NCI-H1105 treated with DMSO at 0.1 percent for 48 hours (cell line): ENCODE measurements at regions not wholly inside any gene's neighbourhood (a gene's known extent, or its start where the extent isn't known, plus 50 kb on each side); places are given as distances from the start of the nearest gene placed in this dataset.

ENCODE experiments used
- DNase-seq: peaks from one replicate; lab custom pipeline; 2025; lab: John Stamatoyannopoulos, UW

DNA sequence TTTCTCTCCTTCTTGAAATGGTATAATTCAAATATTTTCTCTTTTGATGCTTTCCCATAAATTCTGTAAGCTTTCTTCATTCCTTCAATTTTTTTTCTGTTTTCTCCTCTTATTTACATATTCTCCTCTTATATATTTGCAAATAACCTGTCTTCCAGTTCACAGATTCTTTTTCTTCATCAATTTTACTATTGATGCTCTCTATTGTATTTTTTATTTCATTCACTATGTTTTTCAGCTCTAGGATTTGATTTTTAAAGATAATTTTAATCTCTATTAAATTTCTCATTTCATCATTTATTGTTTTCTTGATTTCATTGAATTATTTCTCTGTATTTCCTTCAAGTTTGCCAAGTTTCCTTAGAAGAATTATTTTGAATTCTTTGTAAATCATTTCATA lies 54.0 kb upstream of the PRPS1L1 start:
- no peak for DNase-seq

DNA sequence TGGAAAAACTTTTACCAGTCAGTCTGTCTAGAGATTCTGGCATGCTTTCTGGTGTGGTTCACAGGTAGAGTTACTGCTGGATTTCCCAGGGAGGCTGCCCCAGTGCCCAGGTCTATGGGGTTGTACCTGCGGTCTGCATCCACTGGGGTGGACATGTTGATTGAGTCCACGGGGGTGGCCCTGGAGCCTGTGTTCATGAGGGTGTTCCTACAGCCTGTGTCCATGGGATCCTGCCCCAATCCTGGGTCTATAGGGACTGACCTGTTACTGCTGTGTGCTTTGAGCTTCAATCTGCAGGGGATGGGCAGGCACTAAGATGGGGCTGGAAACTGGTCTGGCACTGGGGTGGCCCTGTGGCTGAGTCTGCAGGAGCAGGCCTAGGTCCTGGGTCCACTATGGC lies 54.5 kb upstream of the PRPS1L1 start:
- DNase-seq = no peak

DNA sequence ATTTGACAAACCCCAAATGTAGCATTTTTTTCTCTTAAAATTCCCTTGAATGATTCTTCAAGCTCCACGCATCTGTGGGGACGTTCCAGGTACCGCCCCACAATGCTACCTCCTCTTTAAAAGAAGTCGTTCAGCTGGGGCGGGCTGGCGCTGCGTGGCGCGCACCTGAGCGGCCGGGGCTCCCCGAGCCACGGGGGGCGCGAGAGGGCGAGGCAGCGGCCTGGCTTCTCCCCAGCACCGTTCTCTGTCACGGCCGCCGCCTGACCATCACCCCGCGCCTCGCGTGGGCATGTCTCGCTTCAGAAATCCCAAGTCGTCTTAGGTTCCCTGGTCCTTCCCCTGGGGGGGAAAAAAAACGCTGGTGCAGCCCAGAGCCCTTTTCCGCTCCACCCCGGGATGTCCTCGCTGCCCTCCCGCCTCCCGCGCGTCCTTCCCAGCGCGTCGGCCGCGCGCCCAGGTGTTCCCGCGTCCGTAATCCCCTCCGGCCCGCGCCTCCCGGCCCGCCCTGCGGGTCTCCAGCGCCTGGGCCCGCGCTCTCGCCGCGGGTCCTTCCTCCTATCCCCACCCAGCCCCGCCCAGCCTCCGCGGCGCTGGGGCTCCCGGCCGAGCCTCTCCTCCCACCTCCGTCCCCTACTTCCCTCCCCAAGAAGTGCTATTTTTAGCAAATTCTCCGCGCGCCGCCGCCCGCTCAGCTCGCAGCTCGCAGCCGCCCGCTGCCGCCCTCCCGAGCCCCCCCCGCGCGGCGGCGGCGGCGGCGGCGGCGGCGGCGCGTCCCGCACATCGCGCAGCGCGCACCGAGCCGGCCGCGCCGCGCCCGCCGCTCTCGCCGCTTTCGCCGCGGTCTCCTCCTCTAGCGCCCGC lies 58.7 kb upstream of the PRPS1L1 start:
- peak; percentile 68 for DNase-seq

DNA sequence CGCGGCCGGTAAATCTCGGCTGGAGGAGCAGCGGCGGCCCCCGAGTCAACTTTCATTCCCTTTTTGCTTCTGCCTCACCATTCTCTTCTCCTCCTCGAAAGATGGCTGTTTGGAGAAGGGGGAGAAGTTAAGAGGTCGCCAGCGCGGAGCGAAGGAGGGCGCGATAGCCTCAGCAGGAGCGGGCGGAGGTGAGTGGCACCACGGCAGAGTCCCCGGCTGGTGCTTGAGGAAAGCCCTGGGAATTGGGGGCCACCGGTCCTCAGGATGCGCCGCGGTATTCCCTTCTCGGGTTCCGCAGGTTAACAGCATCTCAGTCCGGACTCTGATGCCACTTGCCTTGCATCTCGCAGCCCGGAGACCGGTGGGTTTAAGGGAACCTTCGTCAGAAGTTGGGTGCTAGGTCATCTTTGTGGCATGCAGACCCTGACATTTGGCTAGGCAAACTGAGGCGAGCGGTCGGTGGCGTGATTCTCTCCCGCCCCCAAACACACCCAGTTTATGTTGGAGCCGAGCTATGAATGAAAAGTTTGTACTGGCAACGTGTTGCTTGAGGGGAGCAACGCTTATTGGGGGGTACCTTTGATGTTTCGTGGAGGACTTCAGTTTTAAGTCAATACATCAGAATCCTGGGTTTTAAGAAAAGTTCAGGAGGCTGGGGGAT lies 59.5 kb upstream of the PRPS1L1 start:
- no peak for DNase-seq

DNA sequence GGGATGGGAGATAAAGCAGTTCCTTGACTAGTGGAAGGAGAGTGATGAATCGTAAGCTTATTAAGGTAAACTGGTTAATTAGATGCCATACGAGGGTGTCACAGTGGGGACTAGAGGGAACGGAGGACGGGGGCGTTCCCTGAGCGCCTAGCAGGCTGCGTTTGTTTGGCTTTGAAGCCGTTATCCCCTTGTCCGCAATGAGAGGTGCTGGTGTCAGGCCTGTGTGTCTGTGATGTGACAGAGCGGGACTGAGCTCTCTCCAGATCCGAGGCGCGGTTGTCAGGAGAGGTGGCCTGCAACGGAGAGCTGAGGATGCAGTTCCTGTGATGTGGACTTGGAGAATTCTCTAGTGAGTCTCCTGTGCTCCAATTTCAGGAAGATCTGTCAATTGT lies 60.0 kb upstream of the PRPS1L1 start:
- DNase-seq = no peak

DNA sequence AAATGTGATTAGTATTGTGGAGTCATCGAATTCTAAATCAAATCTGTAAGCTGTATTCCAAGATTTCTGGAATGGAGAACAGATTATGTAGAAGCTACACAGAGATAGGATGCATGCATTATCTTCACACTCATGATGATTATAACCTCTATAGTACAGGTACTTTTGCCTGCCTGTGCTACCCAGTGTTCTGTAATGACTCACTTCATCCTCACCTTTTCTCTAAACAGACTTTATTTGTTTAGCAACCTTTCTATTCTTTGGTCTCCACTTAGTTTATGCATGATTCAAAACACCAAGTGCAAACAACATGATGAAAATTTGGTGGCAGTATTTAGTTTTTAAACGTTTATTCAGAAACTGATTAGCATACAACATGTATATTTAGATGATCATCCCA lies 68.4 kb upstream of the PRPS1L1 start:
- DNase-seq = no peak

DNA sequence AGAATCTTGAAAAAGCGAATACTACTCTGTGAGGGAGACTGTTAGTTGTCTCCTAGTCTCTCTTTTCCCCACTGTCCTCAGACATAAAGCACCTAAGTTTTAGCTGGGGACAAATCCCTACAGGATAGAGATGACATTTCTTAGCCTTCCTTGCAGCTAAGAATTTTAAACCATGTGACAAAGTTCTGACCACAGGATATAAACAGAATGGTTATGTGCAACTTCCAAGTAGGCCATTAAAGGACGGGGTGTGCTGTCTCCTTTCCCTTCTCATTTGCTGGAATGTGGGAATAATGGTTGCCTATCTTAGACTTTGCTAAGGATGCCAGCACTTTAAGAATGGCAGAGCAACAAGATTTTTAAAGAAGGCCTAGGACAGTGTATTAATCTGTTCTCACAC lies 74.9 kb upstream of the PRPS1L1 start:
- no peak for DNase-seq

DNA sequence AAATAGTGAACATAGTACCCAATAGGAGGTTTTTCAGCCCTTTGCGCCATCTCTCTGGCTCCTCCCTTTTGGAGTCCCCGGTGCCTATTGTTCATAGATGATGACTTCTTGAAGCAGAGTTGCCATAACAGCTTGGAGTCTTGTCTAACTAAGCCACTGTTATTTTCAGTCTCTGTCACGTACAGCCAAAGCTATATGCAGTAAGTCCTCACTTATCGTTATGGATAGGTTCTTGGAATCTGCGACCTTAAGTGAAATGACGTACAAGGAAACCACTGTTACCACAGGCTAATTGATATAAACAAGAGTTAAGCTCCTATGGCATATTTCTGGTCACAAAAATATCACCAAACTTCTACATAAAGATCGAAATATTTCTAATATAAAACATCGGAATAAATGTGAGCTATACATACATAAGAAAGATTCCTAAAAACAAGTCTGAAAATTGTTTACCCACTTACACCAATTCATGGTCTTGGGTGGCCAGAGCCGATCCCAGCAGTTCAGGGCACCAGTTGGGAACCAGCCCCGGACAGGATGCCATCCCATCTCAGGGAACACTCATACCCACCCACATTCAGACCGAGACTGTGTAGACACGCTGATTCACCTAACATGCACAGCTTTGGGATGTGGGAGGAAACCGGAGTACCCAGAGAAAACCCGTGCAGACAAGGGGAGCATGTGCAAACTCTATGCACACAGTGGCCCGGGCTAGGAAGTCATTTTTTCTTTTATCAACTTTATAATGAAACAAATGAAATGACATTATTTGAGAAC lies 76.0 kb upstream of the PRPS1L1 start:
- no peak for DNase-seq

DNA sequence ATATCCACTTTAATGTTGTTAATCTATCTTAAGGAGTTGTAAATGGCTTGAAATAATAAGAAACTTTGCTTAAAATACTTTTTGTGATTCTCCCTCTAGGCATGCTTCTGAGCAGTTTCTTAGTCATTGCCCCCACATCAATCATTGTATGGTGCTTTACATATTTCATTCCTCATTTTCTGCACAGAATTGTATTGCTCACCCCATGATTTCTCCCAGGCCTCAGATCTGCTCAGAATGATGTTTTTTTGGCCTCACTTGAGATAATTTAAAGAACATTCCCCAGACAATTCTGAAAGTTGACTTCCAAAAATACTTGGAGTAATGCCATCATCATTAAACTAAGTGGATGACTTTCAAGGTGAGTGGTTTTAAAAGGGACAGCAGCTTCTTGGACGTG lies 82.1 kb upstream of the PRPS1L1 start:
- peak; percentile 58 for DNase-seq

DNA sequence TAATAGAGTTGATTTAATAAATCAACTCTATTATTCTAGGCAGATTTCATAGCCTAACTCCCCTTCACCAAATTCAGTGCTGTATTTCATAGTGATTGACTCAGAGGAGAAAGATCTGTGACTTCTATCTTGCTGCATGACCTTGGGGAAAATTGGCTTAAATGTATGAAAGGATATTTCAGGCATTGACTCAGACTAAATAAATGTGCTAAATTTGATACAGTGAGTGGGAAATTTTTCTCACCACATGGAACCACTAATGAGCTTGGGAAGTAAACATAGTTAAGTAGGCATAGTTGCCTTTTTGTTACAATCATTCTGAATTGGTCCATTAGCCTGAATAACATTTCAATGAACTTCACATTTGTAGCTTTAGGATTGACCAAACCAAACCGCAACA lies 89.0 kb upstream of the PRPS1L1 start:
- DNase-seq = no peak

DNA sequence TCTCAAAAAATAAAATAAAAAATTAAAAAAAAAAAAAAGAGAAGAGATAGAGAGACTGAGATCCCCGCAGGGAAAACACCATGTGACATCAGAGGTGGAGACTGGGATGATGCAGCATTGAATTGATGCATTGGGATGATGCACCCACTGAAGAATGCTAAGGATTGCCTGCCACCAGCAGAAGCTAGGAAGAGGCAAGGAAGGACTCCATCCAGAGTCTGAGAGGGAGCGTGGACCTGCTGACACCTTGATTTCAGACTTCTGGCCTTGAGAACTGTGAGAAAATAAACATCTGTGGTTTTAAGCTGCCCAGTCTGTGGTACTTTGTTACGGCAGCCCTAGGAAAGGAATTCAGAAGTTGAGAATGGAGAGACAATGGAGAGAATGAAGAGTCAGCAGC lies 89.8 kb upstream of the PRPS1L1 start:
- DNase-seq = no peak

DNA sequence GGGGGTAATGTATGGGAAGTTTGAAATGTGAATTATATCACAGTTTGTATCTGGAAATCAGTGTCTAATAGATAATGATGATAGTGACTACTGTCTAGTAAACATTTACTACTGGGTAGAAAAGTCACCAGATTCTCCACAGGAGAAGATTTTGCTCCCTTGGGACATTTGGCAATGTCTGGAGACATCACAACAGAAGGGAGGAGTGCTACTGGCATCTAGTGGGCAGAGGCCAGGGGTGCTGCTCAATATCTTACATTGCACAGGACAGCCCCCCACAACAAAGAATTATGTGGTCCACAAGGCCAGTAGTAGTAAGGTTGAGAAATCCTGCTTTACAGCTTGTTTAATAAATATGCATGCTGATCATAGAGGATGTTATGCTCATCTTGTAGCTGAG lies 92.3 kb upstream of the PRPS1L1 start:
- no peak for DNase-seq

DNA sequence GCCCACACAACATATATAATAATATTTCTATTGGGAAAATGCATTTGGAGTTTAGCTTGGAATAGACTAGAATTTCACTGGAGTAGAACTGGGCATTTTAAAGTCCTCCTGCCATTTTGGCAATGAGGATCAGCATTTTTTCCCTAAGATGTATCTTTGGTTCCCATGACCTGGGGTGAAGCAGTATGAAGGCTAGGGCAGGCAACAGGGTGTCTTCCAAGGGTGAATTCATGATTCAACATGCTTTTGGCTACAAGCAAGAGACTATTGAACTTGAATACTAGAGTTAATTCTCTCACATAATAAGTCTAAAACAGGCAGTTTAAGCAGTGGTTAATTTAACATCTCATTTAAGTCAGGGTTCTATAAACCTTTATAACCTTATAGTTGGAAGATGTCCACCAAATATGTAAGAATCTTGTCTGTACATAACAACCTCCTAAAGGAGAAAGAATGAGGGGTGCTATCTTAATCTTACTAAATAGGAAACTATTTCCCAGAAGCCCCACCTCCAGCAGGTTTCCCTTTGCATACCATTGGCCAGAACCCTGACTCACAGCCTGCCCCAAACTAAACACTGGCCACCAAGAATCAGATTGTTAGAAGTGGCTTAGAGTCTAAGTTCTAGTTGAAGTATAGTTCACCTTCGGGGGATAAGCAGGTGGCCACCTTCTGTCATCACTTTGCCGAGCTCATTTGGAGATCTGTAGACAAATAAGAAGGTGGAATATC lies 96.0 kb upstream of the PRPS1L1 start:
- DNase-seq = no peak

DNA sequence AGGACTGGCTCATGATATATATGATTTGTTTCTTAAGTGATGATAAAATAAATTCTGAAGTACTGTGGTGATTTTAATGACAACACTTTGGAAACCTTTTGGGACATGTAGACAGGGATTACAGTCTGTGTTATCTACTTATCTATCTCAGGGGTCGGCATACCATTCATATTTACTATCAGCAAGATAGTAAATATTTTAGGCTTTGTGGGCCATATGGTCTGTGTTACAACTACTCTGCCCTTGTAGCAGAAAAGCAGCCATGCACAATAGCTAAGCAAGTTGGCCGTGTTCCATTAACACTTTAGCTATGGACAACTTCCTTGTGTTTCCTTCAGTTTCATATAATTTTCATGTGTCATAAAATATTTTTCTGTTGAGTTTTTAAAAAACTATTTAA lies 97.8 kb upstream of the PRPS1L1 start:
- DNase-seq = peak; percentile 53

DNA sequence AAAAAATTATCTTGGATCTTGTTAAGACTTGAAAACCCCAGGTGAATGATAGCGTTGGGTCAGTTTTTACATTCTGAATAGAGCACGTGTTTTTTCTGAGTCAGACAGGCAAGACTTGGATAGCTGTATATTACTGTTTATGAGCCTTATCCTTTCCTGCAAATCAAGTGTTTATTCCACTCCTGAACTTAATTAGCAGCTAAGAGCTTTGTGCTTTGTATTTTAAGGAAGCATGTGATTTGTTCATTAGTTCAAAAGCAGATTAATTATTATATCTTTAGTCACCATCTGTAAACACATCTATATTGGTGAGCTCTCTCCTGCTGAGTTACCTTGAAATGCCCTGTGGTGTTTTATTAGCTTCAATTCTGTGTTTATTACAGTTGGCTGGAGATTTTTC lies 98.6 kb upstream of the PRPS1L1 start:
- peak; percentile 96 for DNase-seq

DNA sequence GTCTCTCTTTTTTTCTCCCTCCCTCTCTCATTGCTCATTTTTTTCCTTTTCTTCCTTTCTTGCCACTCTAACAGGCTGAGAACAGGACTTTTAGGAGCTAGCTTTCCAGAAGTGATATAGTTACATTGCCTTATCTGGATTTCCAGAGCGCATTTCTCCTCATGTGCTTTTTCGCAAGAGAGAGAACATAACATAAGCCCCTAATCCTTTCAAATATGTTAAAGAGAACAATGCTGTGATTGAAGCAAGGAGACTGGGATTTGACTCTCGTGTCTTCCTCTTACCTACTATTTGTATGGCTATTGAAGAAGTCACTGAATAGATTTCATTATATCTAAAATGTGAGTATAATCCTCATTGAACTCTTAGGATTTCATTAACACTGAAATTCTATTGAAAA lies 101.2 kb upstream of the PRPS1L1 start:
- no peak for DNase-seq

DNA sequence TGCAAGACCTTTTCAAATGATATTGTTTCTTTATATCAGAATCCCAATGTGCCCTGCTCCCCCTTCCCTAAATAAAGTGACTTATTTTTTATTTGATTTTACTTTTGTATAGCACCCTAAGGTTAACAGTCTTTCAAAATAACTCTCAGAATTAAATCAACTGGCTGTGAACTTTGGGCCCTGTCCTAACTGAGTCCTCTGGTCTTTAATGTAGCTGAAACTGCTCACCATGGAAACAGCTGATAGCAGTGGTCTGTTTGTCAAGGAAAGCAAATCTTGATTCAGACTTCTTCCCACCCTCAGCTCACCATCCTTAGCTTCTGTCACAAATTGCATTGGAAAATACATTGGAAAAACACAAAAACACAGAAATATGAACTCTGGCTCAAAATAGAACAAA lies 105.2 kb upstream of the PRPS1L1 start:
- DNase-seq = no peak

DNA sequence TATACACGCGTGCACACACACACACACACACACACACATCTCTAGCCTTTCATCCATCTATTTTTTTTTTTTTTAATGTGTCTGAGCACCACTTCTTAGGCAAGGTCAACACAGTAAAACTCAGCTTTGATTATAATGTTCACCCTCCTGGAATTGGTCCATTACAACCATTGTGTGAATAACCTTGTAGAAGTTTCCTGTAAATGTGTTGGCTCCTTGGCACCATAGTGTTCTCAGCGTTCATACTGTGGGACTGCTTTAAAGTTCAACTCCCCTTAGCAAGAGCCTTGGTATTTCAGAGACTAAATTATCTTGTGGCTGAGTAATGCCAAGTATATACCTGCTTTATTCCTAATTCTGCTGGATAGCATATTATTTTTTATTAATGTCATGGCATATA lies 106.3 kb upstream of the PRPS1L1 start:
- no peak for DNase-seq

DNA sequence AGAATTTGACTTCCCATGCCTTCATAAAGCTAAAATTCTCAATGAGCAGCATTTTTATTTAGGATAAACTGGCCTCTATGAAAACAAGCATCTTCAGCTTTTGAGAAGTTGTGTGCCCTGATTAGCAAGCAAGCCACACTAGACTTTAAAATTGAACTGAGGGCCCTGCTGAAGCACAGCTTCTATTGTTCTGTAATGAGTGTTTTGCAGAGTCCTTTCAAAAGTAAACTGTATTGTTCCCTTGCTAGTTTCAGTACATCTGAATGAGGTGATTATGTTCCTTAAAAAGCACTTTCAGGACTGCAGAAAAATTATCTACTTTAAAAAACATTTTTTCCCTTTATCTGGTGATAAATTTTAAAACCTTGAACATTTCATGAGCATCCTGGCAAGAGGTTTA lies 113.3 kb upstream of the PRPS1L1 start:
- peak; percentile 62 for DNase-seq

DNA sequence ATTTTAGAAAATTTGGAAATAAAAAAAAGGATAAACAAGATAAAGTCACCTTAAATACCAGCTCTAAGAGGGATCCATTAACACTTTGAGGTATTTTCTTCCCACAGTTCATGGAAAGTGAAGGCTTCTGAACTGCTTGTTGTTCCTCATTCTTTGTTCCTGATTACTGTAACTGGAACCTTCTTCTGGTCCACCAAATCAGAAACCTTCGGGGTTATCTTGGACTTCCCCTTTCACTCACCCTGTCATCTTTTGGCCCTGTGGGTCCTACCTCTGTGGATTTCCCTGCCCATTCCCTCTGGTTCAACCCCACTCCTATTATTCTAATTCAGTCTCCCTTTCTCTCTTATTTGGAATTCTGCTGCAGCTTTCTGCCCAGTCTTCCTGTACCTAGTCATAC lies 116.5 kb upstream of the PRPS1L1 start:
- DNase-seq = no peak

DNA sequence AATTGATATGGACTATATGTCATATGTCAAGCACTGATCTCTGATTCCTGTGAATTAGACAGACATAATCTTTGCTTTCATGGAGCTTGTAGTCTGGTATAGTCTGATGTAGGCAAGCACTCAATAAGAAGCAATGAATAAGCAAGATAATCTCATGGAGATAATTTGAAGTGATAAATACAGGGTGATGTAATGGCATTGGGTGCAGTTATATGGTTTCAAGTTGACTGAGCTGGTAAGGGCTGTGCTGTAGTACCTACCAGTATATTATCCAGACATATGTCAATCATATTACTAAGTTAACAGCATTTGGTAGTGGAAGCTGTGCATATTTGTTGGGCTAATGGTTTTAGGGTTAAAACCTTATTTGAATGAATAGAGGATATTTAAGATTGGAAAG lies 117.5 kb upstream of the PRPS1L1 start:
- DNase-seq = no peak

DNA sequence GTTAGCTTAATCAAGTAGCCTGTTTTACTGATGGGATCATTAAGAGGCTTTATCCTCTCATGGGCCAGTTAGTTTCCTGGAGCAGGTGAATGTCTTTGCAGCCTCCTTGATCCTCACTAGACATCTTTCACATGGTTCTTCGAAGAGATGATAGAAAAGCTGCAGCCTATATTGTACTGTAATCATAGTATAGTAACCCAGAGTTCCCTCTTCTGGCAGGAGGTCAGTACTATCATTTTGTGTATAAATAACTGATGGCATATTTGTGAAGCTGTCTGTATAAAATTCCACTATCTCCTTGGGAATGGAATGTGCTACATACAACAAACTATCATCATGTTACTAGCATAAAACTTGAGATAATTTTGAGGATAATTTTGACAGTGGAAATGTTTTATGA lies 123.8 kb upstream of the PRPS1L1 start:
- no peak for DNase-seq
